ENCODE measurements at regions not wholly inside any gene's neighbourhood (a gene's known extent, or its start where the extent isn't known, plus 50 kb on each side); places are given as distances from the start of the nearest gene placed in this dataset.

DNA sequence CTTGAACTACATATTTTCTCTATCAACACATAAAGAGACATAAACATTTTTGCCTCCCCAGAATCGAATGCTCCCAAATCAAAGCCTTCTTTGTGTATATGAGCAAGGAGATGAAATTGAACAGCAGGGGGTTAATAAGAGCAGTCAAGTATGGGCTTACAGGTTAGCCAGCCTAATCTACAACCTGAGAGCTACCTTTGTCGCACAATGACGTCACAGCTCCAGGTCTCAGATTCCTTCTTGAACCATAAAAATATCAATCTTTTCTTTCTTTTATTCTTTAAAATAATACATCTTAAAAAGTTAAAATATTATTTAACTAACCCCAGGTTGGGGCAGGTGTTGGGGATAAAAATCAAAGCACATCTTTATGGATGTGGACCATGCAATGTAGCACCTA is 482.9 kb upstream of the CDH11 start:
- no peak for TF ChIP-seq POLR2A (IDR thresholded peaks at IDR 0.05)
- TF ChIP-seq, protein P1, sequence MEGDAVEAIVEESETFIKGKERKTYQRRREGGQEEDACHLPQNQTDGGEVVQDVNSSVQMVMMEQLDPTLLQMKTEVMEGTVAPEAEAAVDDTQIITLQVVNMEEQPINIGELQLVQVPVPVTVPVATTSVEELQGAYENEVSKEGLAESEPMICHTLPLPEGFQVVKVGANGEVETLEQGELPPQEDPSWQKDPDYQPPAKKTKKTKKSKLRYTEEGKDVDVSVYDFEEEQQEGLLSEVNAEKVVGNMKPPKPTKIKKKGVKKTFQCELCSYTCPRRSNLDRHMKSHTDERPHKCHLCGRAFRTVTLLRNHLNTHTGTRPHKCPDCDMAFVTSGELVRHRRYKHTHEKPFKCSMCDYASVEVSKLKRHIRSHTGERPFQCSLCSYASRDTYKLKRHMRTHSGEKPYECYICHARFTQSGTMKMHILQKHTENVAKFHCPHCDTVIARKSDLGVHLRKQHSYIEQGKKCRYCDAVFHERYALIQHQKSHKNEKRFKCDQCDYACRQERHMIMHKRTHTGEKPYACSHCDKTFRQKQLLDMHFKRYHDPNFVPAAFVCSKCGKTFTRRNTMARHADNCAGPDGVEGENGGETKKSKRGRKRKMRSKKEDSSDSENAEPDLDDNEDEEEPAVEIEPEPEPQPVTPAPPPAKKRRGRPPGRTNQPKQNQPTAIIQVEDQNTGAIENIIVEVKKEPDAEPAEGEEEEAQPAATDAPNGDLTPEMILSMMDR (IDR thresholded peaks at IDR 0.05): no peak

Data from uterus (tissue), 2 donors.